GM13976 (cell line): ENCODE measurements at regions not wholly inside any gene's neighbourhood (a gene's known extent, or its start where the extent isn't known, plus 50 kb on each side); places are given as distances from the start of the nearest gene placed in this dataset.

Experiments used
- DNase-seq: peaks from one replicate; pipeline ENCODE4 v3.0.0; 2012; ENCODE audit warnings: low spot score
- CTCF ChIP-seq: IDR thresholded peaks from 2 replicates; pipeline ENCODE4 v1.5.1; 2012; ENCODE audit warnings: borderline replicate concordance, mild to moderate bottlenecking; ENCODE audit not compliant: insufficient read depth; ENCODE audit errors: extremely low read depth, missing control alignments, control extremely low read depth
- in situ Hi-C: fragments of 300-500 bp; cut with MboI; formaldehyde crosslinking; loops from one replicate; pipeline ENCODE4 v1.12.0; 2022; ENCODE audit warnings: low sequenced_read_pairs, mixed read lengths, inconsistent platforms; ENCODE audit not compliant: unreplicated experiment

- no peak for DNase-seq
- no peak for TF ChIP-seq CTCF
- in situ Hi-C loops: no loop called here
These were observed 207.5 kb upstream of the JUN start for GRCh38 chr1:58991305-58991704.

GRCh38 chr1:58992643-58993042 lies 208.8 kb upstream of the JUN start:
- no peak for TF ChIP-seq CTCF
- DNase-seq: no peak
- in situ Hi-C loops: no loop called here

- DNase-seq: no peak
- TF ChIP-seq CTCF: no peak
- in situ Hi-C loops: no loop called here
These were observed 209.6 kb upstream of the JUN start for GRCh38 chr1:58993403-58993802.

GRCh38 chr1:58994664-58995063 lies 210.8 kb upstream of the JUN start:
- no peak for TF ChIP-seq CTCF
- DNase-seq: no peak
- in situ Hi-C loops: no loop called here

- in situ Hi-C loops: no loop called here
- TF ChIP-seq CTCF: no peak
- peak; percentile 38 for DNase-seq
These were observed 212.7 kb upstream of the JUN start for GRCh38 chr1:58996341-58997059.

- no peak for TF ChIP-seq CTCF
- in situ Hi-C loops: no loop called here
- peak; percentile 16 for DNase-seq
These were observed 213.2 kb upstream of the JUN start for GRCh38 chr1:58997060-58997411.
